GM19395 (cell line): ENCODE measurements at regions not wholly inside any gene's neighbourhood (a gene's known extent, or its start where the extent isn't known, plus 50 kb on each side); places are given as distances from the start of the nearest gene placed in this dataset.
"Not testable (repeated sequence)": the region's sequence is repeated elsewhere in the genome, so short reads cannot be mapped to it uniquely, and the experiment has no call there.

Experiments used
- ATAC-seq: cut with Tn5 transposase; IDR thresholded peaks from one replicate; pipeline ENCODE4 v1.9.1; 2021; ENCODE audit warnings: mild to moderate bottlenecking, moderate library complexity; ENCODE audit not compliant: unreplicated experiment

GRCh38 chr4:79623021-79623870 lies 215.2 kb upstream of the GK2 start:
- ATAC-seq = no peak

GRCh38 chr4:79621061-79621460 lies 213.0 kb upstream of the GK2 start:
- no peak for ATAC-seq

- no peak for ATAC-seq
These were observed 212.6 kb upstream of the GK2 start for GRCh38 chr4:79620617-79621016.

DNA sequence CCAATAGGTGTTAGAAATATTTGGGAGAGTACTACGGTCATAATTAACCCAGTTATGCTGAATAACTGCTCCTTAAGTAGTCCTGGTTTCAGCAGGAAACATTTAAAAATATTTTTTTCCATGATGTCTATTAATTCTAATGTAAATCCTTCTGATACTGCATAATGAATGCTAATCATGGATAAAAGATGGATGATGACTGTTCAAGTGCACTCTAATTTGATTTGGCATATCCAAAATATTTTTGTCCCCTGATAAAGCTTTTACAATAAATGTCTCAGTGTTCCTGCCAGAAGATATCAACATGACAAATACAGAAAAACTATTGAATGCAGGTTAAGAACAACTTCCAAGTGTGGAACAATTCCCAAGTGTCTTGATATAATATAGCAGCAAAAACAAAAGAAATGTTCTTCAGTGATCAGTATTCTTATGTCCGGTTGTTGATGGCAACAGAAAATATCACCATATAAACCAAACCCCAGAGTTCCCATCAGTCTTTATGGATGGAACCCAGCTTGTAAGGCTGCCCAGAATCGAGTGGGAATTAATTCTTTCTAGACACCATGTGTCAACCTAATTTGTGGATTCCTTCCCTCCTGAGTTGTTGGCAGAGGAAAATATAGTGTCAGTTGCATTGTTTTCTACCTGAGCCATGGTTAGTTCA lies 205.4 kb upstream of the GK2 start:
- ATAC-seq = no peak

GRCh38 chr4:79611026-79611425 lies 203.0 kb upstream of the GK2 start:
- no peak for ATAC-seq

DNA sequence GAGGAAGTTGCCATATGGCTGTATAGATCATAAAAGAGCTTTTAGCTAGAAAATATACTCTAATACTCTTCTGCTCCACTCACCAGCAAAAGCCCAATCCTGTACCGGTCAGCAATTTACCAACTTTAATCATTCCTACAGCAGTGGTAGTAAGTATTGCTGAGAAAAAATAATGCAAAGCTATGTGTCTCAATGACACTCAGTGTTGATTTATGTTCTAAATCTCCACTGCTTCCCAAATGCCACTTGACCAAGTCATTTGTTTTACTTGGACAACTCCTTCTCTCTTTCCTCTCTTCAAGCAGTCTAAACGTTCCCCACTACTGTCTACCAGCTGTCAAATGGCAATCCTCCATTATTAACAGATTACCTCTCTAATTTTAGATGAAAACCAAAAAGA lies 201.8 kb upstream of the GK2 start:
- ATAC-seq = no peak

DNA sequence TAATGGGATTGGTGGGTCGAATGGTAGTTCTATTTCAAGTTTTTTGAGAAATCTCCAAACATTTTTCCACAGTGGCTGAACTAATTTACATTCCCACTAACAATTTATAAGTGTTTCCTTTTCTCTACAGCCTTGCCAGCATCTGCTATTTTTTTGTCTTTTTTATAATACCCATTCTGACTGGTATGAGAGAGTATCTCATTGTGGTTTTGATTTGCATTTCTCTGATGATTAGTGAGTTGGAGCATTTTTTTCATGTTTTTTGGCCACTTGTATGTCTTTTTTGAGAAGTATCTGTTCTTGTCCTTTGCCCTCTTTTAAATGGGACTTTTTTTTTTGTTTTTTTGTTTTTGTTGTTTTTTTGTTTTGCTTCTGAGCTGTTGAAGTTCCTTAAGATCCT lies 200.0 kb upstream of the GK2 start:
- no peak for ATAC-seq

DNA sequence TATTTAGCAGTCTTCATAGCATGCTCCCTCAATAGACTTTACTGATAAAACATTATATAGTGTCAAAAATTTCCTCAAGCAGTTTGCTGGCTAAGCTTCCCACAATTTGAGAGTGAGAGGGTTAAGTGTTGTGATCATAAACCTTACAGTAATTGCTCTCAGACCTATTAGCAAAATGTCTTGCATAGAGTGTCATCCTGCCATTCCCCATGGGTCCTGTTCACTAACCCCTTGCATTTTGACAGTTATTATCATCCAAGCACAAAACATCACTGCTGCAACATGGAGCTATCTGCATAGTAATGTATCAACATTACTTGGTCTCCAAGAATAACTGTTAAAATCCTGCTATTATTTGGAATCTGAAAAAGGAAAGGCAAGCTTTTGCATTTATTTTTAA lies 196.1 kb upstream of the GK2 start:
- no peak for ATAC-seq

DNA sequence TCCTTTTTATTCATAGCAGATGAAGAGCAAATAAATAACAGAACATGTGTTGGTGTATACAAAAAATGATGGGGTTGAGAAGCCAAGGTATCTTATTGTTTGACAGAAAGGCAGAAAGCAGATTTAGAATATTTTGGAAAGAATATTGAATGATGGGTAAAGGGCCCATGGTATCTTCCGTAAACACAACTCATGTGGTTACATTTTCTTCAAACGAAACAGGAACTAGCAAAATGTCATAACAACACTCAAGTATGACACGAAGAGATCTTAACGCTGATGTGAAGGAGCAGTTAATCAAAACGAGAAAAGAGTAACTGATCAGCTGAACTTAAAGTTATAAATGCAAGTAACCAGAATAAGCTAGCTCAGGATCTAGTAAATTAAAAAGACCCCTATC lies 195.7 kb upstream of the GK2 start:
- ATAC-seq = peak; percentile 78

GRCh38 chr4:79599691-79600090 lies 191.7 kb upstream of the GK2 start:
- no peak for ATAC-seq

GRCh38 chr4:79598801-79599200 lies 190.8 kb upstream of the GK2 start:
- no peak for ATAC-seq

DNA sequence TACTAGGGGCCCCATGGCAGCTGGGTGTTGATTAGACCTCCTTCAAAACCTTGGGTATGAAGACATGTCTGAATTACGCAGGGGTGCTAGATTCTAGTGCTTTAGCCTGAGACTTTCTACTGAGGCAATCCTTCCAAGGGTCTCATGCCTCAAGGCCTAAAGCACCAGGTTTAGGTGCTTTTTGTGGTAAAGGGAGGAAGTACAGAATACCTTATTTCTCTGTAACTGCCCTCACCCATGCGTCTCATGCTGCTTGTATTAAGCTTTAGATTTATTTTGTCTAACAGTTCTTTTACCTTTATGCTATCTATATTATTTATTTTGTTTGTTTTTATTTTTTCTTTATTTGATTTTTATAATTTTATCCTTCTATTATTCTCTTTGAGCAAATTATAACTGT lies 190.2 kb upstream of the GK2 start:
- no peak for ATAC-seq

GRCh38 chr4:79597266-79597665 lies 189.2 kb upstream of the GK2 start:
- no peak for ATAC-seq

- not testable (repeated sequence) for ATAC-seq
These were observed 184.2 kb upstream of the GK2 start for GRCh38 chr4:79592218-79592617.

DNA sequence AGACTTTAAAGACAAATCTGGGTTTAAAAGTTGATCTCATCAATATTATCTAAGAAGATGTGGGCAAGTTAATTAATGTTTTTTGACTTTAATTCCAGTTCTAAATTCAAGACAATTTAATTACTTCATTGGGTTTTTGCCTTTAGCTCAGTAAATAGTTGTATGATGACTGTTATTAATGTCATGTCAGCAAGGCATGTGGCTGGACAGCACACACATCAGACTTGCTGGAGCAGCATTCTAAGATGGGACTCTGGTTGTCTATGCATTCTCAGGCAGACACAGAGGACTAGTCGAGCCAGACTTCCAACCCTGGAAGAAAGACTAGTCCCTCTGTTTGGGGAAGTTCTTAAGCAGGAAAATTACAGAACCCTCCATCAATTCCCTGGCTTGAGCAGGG lies 180.7 kb upstream of the GK2 start:
- no peak for ATAC-seq

DNA sequence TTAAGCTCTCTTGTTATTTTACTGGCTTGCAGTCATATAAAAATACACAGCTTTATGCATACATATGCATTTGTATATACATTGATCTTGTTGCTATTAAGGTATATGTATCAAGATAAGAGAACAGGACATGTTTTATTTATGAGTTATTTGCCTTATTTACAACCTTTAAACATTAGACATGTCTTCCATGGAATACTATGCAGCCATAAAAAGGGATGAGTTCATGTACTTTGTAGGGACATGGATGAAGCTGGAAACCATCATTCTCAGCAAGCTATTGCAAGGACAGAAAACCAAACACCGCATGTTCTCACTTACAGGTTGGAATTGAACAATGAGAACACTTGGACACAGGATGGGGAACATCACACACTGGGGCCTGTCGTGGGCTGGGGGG lies 179.2 kb upstream of the GK2 start:
- not testable (repeated sequence) for ATAC-seq

DNA sequence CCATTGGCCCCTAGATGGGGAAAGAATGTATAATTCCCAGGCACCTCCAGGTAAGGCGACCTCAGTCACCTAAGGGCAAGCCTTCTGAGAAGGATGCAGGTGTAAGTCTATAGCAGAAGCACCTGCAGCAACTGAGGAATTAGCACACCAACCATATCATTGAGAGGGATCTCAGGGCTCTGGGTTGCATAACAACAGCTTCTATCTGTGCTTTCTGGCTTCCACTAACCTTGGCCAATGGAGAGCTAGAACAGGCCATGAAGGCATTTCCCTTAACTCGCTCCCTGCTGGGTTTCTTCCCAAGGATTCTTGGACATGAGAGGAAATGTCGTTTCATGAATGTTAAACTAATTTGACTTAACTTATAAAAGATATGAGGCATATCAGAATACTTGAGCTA lies 177.8 kb upstream of the GK2 start:
- ATAC-seq = no peak

DNA sequence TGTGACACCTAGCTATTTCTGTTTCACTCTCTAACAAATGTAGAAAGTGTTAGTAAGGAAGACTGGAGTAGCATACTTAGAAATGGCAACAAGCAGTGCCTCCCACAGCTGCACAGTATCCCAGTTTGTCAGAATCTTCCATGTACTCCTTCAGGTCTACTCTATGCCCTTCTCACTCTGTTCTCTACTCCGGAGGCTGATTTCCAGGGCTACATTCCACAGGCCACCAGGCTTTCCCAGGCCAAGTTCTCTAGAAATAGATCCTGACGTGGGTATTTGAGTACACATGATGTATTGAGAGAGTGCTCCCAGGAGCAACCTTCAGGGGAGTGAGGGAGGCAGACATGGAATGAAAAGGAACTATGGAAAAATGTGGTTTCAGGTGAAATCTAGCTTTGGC lies 177.3 kb upstream of the GK2 start:
- ATAC-seq = no peak

DNA sequence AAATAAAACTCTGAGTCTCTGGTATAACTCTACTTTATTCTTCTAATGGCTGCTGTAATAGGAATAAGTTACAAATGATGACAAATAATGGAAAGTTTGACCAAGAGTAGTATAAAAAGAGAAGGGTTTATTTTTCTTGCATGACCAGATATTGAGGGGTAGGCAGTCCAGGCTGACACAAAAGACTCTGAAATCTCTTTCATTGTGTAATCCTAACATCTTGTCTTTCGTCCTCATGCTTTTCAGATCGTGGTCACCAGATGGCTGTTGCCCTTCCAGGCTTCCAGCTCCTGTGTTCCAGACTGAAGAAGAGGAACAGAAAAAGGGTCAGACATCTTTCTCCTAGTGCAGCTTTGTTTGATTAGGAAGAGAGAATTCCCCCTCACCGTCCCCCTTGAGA lies 176.9 kb upstream of the GK2 start:
- ATAC-seq = no peak

DNA sequence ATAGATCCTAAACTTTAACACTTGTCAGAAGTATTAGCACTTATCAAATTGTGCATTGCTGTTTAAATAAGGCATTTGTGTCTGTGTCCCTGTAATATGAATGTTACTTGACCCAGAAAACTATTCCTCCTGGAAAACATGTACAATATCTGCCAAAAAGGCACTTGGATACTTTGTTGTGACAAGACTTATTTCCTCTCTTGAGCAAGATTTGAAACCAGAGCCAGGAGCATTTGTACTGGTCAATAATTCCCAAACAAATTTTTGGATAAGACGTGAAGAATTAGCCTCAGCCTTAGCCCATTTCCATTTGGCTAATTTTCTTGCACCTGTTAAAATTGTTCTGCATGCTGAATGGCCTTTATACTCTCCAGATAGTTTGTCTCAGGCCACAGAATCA lies 176.3 kb upstream of the GK2 start:
- ATAC-seq = no peak

GRCh38 chr4:79578606-79579005 lies 170.6 kb upstream of the GK2 start:
- no peak for ATAC-seq

- no peak for ATAC-seq
These were observed 168.4 kb upstream of the GK2 start for GRCh38 chr4:79576429-79576753.
